ENCODE measurements at regions not wholly inside any gene's neighbourhood (a gene's known extent, or its start where the extent isn't known, plus 50 kb on each side); places are given as distances from the start of the nearest gene placed in this dataset.

- Histone ChIP-seq H3K36me3 (ENCODE audit: control insufficient read depth in 3 of 3, insufficient read depth in 3 of 3, low read length in 3 of 3) (no peaks in the 10 kb centered on the region), H3K4me3 (ENCODE audit: low read length in 3 of 3) (no peak overlapping the region), H3K9ac (ENCODE audit: low read depth in 1 of 3, low read length in 3 of 3) (no peak overlapping the region), H3K27me3 (ENCODE audit: control insufficient read depth in 3 of 3, insufficient read depth in 3 of 3, low read length in 3 of 3) (no peaks in the 10 kb centered on the region), H3K9me3 (ENCODE audit: control insufficient read depth in 3 of 3, low read length in 3 of 3) (no peaks in the 10 kb centered on the region), H3K27ac (ENCODE audit: low read depth, low read length) (no peak overlapping the region), H3K4me1 (ENCODE audit: control insufficient read depth in 3 of 3, insufficient read depth in 3 of 3, low read length in 3 of 3) (no peaks in the 10 kb centered on the region)
Observed at GRCh38 chr16:8295513-8296237, 294.6 kb downstream of the TMEM114 start.

DNA sequence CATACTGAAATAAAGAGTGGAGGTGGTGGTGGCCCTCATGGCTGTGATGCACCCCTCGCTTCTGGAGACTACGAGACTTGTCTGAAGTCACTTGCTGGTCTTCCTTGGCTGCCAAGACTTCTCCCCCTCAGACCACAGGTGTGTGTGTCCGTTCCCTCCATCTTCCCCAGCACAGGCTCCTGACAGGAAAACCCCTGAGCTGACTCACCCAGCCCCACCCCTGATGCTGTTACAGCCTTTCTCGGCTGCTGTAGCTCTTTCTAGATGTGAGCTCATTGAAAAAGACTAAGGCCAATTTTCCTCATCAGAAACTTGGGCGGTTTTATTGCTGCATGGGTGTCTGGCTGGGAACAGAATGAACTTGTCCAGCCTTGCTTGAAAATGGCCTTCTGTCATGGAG is 296.9 kb downstream of the TMEM114 start:
- H3K4me3 ChIP-seq (ENCODE audit: low read length in 3 of 3) = no peak overlapping the region
- peaks cover 0 to 2% (median 0%) of the 10 kb centered on the region in 3 donors for H3K9me3 ChIP-seq (ENCODE audit: control insufficient read depth in 3 of 3, low read length in 3 of 3)
- no peaks in the 10 kb centered on the region for H3K4me1 ChIP-seq (ENCODE audit: control insufficient read depth in 3 of 3, insufficient read depth in 3 of 3, low read length in 3 of 3)
- no peak overlapping the region for H3K9ac ChIP-seq (ENCODE audit: low read depth in 1 of 3, low read length in 3 of 3)
- H3K36me3 ChIP-seq (ENCODE audit: control insufficient read depth in 3 of 3, insufficient read depth in 3 of 3, low read length in 3 of 3) = no peaks in the 10 kb centered on the region
- H3K27me3 ChIP-seq (ENCODE audit: control insufficient read depth in 3 of 3, insufficient read depth in 3 of 3, low read length in 3 of 3) = no peaks in the 10 kb centered on the region
- no peak overlapping the region for H3K27ac ChIP-seq (ENCODE audit: low read depth, low read length)

- Histone ChIP-seq H3K4me1 (ENCODE audit: control insufficient read depth in 3 of 3, insufficient read depth in 3 of 3, low read length in 3 of 3) (no peaks in the 10 kb centered on the region), H3K9me3 (ENCODE audit: control insufficient read depth in 3 of 3, low read length in 3 of 3) (peaks cover 0 to 2% (median 0%) of the 10 kb centered on the region in 3 donors), H3K27me3 (ENCODE audit: control insufficient read depth in 3 of 3, insufficient read depth in 3 of 3, low read length in 3 of 3) (no peaks in the 10 kb centered on the region), H3K4me3 (ENCODE audit: low read length in 3 of 3) (no peak overlapping the region), H3K36me3 (ENCODE audit: control insufficient read depth in 3 of 3, insufficient read depth in 3 of 3, low read length in 3 of 3) (no peaks in the 10 kb centered on the region), H3K9ac (ENCODE audit: low read depth in 1 of 3, low read length in 3 of 3) (no peak overlapping the region), H3K27ac (ENCODE audit: low read depth, low read length) (no peak overlapping the region)
Observed at GRCh38 chr16:8292271-8292670, 298.0 kb downstream of the TMEM114 start.

DNA sequence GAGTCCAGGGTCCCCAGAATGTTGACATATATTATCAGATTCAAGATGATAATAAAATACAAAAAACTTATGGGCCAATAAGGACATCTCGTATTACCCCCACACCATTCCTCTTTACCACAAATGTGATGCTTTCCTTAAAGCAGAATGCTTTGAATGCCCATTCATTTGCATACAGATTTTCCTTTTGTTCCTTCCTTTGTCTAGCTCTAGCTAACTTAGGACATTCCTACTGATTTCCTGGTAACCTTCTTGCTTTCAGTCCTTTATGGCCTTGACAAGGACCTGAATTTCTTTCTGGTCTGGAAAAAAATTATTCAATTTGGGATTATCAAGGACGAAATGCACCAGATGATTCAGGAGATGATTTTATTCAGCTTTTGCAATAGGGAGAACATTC is 304.0 kb downstream of the TMEM114 start:
- Histone ChIP-seq H3K4me3 (ENCODE audit: low read length in 3 of 3) (no peak overlapping the region), H3K9me3 (ENCODE audit: control insufficient read depth in 3 of 3, low read length in 3 of 3) (peaks cover 0 to 2% (median 0%) of the 10 kb centered on the region in 3 donors), H3K9ac (ENCODE audit: low read depth in 1 of 3, low read length in 3 of 3) (no peak overlapping the region), H3K4me1 (ENCODE audit: control insufficient read depth in 3 of 3, insufficient read depth in 3 of 3, low read length in 3 of 3) (no peaks in the 10 kb centered on the region), H3K36me3 (ENCODE audit: control insufficient read depth in 3 of 3, insufficient read depth in 3 of 3, low read length in 3 of 3) (no peaks in the 10 kb centered on the region), H3K27ac (ENCODE audit: low read depth, low read length) (no peak overlapping the region), H3K27me3 (ENCODE audit: control insufficient read depth in 3 of 3, insufficient read depth in 3 of 3, low read length in 3 of 3) (no peaks in the 10 kb centered on the region)

DNA sequence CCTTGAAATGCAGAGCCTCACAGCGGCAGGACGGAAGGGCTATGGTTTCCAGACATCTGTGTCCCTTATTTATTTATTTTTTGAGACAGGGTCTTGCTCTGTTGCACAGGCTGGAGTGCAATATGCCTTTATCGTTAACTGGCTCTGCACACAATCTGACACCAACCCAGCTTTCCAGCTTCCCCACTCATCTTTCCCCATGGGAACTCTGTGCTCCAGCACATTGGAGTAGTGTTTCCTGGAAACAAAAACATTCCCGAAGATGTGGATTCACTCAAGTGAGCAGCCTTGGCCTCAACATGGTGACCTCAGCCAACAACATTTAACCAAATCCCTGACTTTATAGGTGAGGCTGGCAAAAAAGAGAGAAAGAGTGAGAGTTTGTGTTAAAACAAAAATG is 307.1 kb downstream of the TMEM114 start:
- H3K36me3 ChIP-seq (ENCODE audit: control insufficient read depth in 3 of 3, insufficient read depth in 3 of 3, low read length in 3 of 3) = no peaks in the 10 kb centered on the region
- H3K9me3 ChIP-seq (ENCODE audit: control insufficient read depth in 3 of 3, low read length in 3 of 3) = no peaks in the 10 kb centered on the region
- H3K27ac ChIP-seq (ENCODE audit: low read depth, low read length) = no peak overlapping the region

DNA sequence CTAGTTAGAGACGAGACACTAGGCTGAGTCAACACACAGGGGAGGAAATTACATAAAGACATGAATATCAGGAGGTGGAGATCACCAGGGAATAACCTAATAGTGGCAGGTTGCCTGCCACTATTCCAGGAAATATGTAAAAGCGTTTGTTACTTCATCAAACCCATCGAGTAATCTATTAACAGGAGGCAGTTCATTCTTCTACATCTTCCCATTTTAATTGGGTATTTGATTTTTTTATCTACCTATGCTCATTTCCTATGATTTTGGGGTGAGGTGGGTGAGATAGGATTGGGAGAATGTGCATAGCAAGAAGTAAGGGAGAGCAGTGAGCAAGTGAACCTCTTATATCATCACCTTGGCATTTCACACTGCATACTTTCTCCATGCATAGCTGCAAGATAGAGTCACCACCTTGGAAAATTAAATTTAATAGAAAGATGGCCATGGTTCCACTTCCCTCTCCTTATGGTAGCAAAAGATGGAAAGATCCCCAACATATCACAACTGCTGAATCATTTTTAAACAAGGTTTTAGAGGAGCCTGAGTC is 312.2 kb downstream of the TMEM114 start:
- Histone ChIP-seq H3K9me3 (ENCODE audit: control insufficient read depth in 3 of 3, low read length in 3 of 3) (no peaks in the 10 kb centered on the region), H3K4me1 (ENCODE audit: control insufficient read depth in 3 of 3, insufficient read depth in 3 of 3, low read length in 3 of 3) (no peaks in the 10 kb centered on the region), H3K27ac (ENCODE audit: low read depth, low read length) (no peak overlapping the region), H3K4me3 (ENCODE audit: low read length in 3 of 3) (no peak overlapping the region), H3K9ac (ENCODE audit: low read depth in 1 of 3, low read length in 3 of 3) (no peak overlapping the region), H3K27me3 (ENCODE audit: control insufficient read depth in 3 of 3, insufficient read depth in 3 of 3, low read length in 3 of 3) (no peaks in the 10 kb centered on the region), H3K36me3 (ENCODE audit: control insufficient read depth in 3 of 3, insufficient read depth in 3 of 3, low read length in 3 of 3) (no peaks in the 10 kb centered on the region)

More for the DNA sequence above, 307.1 kb downstream of the TMEM114 start:
- H3K4me3 ChIP-seq (ENCODE audit: low read length in 3 of 3) = no peak overlapping the region
- H3K9ac ChIP-seq (ENCODE audit: low read depth in 1 of 3, low read length in 3 of 3) = no peak overlapping the region
- H3K27me3 ChIP-seq (ENCODE audit: control insufficient read depth in 3 of 3, insufficient read depth in 3 of 3, low read length in 3 of 3) = no peaks in the 10 kb centered on the region
- no peaks in the 10 kb centered on the region for H3K4me1 ChIP-seq (ENCODE audit: control insufficient read depth in 3 of 3, insufficient read depth in 3 of 3, low read length in 3 of 3)

DNA sequence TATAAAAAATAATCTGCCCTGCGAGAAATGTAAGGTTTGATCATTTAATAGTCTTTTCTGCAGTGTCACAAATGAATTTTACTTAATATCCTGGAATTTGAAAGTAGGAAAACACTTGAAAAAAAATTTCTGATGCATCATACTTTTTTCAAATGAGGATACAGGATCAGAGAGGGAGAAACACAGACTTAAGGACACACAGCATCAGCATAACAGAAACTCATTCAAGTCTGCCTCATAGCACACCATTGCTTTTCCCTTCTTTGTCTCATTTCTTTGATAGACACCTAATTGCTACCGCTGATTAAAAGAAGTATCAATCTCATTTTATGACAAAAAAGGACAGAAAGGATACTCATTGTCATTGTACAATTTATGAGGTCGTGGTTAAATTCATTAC is 319.0 kb downstream of the TMEM114 start:
- Histone ChIP-seq H3K9me3 (ENCODE audit: control insufficient read depth in 3 of 3, low read length in 3 of 3) (no peaks in the 10 kb centered on the region), H3K36me3 (ENCODE audit: control insufficient read depth in 3 of 3, insufficient read depth in 3 of 3, low read length in 3 of 3) (no peaks in the 10 kb centered on the region), H3K4me1 (ENCODE audit: control insufficient read depth in 3 of 3, insufficient read depth in 3 of 3, low read length in 3 of 3) (no peaks in the 10 kb centered on the region), H3K9ac (ENCODE audit: low read depth in 1 of 3, low read length in 3 of 3) (no peak overlapping the region), H3K4me3 (ENCODE audit: low read length in 3 of 3) (no peak overlapping the region), H3K27me3 (ENCODE audit: control insufficient read depth in 3 of 3, insufficient read depth in 3 of 3, low read length in 3 of 3) (no peaks in the 10 kb centered on the region), H3K27ac (ENCODE audit: low read depth, low read length) (no peak overlapping the region)

DNA sequence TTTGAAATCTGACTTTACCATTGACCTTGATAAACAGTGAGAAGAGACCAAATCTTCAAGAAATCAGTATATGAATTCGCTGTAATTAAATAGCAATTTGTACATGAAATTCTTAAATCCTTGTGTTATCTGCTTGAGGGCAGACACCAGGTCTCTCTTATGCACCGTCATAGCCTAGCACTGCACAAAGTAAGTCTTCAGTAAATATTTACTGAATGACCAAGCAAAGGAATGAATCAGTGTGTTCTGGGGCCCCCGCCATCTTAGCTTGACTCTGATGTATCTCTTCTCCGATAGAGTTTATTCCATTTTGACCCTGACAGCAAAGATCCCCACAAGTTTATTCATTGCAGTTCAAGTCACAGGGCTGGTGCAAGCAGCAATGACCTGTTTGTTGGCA is 328.0 kb downstream of the TMEM114 start:
- Histone ChIP-seq H3K9ac (ENCODE audit: low read depth in 1 of 3, low read length in 3 of 3) (no peak overlapping the region), H3K4me1 (ENCODE audit: control insufficient read depth in 3 of 3, insufficient read depth in 3 of 3, low read length in 3 of 3) (no peaks in the 10 kb centered on the region), H3K27ac (ENCODE audit: low read depth, low read length) (no peak overlapping the region), H3K27me3 (ENCODE audit: control insufficient read depth in 3 of 3, insufficient read depth in 3 of 3, low read length in 3 of 3) (no peaks in the 10 kb centered on the region), H3K4me3 (ENCODE audit: low read length in 3 of 3) (no peak overlapping the region), H3K36me3 (ENCODE audit: control insufficient read depth in 3 of 3, insufficient read depth in 3 of 3, low read length in 3 of 3) (no peaks in the 10 kb centered on the region), H3K9me3 (ENCODE audit: control insufficient read depth in 3 of 3, low read length in 3 of 3) (no peaks in the 10 kb centered on the region)

- no peaks in the 10 kb centered on the region for H3K9me3 ChIP-seq (ENCODE audit: control insufficient read depth in 3 of 3, low read length in 3 of 3)
- no peak overlapping the region for H3K4me3 ChIP-seq (ENCODE audit: low read length in 3 of 3)
- H3K27me3 ChIP-seq (ENCODE audit: control insufficient read depth in 3 of 3, insufficient read depth in 3 of 3, low read length in 3 of 3) = no peaks in the 10 kb centered on the region
- H3K27ac ChIP-seq (ENCODE audit: low read depth, low read length) = no peak overlapping the region
- H3K9ac ChIP-seq (ENCODE audit: low read depth in 1 of 3, low read length in 3 of 3) = no peak overlapping the region
- no peaks in the 10 kb centered on the region for H3K4me1 ChIP-seq (ENCODE audit: control insufficient read depth in 3 of 3, insufficient read depth in 3 of 3, low read length in 3 of 3)
- no peaks in the 10 kb centered on the region for H3K36me3 ChIP-seq (ENCODE audit: control insufficient read depth in 3 of 3, insufficient read depth in 3 of 3, low read length in 3 of 3)
Observed at GRCh38 chr16:8260140-8260539, 330.2 kb downstream of the TMEM114 start.

GRCh38 chr16:8258523-8258922 is 331.8 kb downstream of the TMEM114 start:
- Histone ChIP-seq H3K27ac (ENCODE audit: low read depth, low read length) (no peak overlapping the region), H3K4me3 (ENCODE audit: low read length in 3 of 3) (no peak overlapping the region), H3K4me1 (ENCODE audit: control insufficient read depth in 3 of 3, insufficient read depth in 3 of 3, low read length in 3 of 3) (no peaks in the 10 kb centered on the region), H3K9ac (ENCODE audit: low read depth in 1 of 3, low read length in 3 of 3) (no peak overlapping the region), H3K9me3 (ENCODE audit: control insufficient read depth in 3 of 3, low read length in 3 of 3) (no peaks in the 10 kb centered on the region), H3K36me3 (ENCODE audit: control insufficient read depth in 3 of 3, insufficient read depth in 3 of 3, low read length in 3 of 3) (no peaks in the 10 kb centered on the region), H3K27me3 (ENCODE audit: control insufficient read depth in 3 of 3, insufficient read depth in 3 of 3, low read length in 3 of 3) (no peaks in the 10 kb centered on the region)
